Brain pericyte (primary cell): ENCODE measurements at regions not wholly inside any gene's neighbourhood (a gene's known extent, or its start where the extent isn't known, plus 50 kb on each side); places are given as distances from the start of the nearest gene placed in this dataset.
A peak's percentile ranks its signal among the peaks of the same experiment; 100 is the strongest.

Source experiments
- DNase-seq: peaks from one replicate; pipeline ENCODE4 v3.0.0-alpha.2; 2012; ENCODE audit warnings: low read depth, low spot score

DNA sequence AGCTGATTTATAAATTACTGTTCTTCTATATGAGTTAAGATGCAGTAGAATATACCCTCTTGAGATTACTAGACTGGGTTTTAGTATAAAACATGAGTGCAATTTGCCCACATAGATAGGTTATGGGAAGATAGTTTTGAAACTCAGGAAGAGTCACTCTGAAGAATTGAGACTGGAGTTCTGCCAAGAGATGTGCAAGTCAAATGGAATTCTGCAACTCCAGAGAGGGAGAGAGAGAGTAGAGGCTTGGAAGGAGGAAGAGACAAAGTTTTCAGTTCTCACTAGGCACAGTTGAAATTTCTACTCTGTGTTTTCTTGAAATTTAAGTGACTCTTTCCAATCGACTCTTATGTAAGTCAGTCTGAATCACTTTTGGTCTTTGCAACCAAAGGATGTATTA, 878.8 kb downstream of the TSN start:
- peak; percentile 47 for DNase-seq

DNA sequence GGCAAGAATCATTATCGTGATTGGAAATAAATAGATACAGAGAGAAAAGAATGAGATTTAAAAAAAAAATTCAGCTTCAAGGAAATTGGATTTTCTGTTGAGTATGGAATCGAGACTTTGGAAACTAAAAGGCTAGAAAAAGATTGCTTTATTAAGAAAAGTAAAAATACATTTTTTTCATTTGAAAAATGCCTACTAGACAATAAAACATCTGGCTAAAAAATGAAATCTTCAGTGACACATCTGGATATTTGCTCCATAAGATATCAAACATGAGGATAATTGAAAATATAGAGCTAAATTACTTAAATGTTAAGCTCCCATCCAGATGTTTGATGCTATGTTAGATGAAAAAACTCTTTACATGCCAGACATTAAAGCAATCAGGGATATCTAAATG, 879.5 kb downstream of the TSN start:
- no peak for DNase-seq

DNA sequence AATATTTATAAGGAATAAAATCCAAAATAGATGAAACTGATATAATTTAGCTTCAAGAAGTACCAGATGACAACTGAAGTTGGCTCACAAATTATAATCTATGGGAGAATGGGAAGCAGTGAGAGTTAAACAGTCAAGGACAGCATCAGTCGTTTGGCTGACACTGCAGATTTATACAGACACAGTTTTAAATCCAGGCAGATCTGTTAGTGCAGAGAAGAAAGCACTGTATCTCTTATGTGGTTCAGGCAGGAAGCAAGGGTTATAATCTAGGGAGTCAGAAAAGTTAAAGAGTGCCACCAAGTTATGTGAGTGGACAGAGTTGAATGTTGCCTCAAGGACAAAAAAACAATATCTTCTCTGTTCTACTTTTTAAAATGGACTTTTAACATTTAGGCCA, 880.2 kb downstream of the TSN start:
- DNase-seq = no peak

DNA sequence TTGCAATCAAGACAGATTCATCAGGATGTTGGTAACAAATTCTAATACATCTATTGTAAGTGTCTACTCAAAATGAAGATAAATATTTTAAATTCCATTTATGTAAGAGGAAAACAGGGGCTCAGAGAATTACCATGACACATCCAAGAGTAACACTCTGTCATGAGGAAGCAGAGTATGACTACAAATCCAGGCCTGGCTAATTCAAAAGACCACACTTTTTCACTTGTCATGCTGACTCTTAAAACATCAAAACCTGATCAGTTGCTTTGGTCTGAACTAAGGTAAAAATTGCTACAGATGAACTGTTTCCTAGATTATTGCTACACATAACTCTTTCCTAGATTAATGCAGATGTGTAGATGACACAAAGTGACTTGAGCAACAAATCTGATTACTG, 880.6 kb downstream of the TSN start:
- DNase-seq = no peak

DNA sequence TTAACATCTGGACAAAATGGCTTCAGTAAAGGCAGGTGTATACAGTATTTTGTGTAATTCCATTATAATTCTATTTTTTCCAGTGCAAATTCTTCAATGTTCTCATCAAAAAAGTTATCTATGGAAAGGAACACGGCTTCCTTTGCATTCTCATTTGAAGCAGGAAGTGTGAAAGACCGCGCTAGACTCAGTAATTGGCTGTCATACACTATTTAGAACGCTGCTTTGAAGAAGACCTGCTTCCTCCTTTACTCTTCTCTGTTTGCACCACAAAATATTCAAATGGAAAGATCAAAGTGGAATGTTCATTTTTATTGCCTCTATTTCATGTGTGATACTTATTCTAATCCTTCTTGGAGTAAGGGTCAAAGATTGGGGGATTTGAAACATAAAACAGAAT, 883.7 kb downstream of the TSN start:
- DNase-seq = no peak

DNA sequence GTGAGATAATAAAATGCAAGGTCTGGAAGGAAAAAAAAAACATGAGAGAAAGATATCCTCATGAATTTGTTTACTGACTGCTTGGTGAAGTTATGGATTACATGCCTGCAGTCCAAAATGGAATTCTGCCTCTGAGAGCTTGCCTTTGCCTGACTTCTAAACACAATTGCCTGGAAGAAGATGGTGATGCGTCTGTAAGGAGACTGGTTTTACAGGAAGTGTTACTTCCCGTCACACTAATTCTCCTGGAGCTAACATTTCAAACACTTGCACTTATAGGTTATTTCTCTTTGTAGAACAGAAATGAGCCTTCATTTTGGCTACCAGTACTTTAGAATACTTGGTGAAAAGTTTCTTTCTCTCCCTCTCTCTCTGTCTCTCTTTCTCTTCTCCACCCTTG, 884.3 kb downstream of the TSN start:
- DNase-seq = no peak

DNA sequence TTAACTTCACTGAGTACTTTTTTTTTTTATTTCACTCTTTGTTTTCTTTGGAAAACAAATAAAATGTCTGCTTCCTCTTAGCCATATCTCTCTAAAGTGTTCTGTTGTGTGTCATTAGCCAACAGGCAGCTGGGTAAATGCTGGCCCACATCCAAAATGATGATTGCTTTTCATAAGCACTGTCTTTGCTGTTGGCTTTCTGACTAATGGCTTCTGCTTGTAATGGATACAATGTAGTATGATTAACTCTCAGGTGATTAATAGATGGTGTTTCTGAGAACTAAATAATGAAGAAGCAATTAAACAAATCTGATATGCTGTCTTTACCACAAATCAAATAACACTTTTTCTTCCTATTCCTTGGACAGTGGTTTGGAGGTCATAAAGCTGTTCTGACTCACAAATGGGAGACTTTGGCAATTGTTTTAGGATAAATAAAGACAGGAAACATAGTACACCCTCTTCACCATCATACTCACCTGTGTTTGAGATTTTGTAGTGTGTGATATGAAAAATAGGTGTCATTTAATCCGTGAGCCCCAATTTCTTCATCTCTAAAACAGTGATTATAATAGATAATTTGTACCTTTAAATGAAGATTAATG, 888.4 kb downstream of the TSN start:
- peak; percentile 39 for DNase-seq

DNA sequence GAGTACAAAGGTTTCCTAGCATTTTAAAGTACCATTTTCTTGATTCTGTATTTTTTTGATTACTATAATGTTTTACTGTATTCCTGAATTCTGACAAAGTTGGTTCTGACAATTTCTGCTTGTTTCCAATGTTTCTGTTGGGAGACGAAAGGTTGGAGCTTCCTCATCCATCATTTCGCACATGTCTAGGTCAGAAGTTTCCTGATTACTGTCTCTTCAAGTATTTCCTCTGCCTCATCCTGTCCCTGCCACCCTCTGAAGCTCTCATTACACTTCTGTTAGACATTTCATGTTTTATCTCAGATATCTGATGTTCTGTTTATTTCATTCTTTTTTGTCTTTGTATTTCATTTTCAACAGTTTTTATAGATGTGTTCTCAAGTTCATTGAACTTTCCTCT, 895.8 kb downstream of the TSN start:
- no peak for DNase-seq

DNA sequence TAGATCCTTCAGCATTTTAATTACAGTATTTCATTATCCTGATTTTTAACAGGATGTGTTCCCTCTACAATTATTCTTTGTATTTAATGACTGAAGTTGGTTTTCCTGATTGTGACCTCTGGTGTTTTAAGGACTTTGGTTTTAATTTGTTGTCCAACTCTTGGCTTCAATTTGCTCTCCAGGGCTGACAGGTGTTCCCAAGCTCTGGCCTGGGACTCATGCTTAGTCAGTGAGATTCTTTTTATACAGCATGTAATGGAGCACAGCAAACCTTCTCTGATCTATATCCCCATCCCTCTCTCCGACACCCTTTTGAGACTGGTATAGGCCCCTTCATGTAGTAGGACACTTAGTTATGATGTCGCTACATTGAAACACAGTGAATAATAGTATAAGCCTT, 896.3 kb downstream of the TSN start:
- DNase-seq = no peak

DNA sequence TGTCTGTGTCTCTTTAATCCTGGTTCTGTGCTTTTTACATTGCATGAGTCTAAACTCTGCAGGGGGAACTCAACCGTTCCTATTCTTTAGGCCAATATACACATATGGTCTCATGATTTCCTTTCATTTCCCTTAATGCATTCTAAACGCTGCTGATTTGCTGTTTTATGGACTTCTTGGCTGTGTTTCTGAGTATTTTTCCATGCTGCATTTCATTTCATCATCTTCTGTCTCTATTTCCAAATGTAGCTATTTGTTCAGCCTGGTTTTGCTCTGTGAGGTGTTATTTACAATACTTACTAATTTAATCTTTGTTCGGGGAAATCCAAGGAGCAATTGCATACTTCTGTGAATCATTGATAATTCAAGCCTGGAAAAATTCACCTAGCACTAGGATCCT, 897.2 kb downstream of the TSN start:
- DNase-seq = no peak

DNA sequence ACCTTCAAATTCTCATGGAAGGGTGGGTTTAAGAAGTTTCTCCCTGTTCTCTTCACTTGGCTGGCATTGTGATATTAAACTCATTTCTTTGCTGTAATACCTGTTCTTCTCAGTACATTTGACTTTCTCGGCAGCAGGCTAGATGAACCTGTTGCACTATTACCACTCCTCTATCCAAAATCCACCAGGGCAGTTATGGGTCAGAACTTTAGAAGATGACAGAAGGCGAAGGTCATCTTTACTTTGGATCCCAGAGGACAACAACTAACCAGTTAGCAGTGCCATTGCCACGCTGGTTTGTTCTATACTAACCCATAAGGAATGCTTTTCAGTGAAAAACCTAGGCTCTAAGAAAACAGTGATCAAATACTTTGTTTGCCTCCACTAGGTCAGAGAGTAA, 901.0 kb downstream of the TSN start:
- no peak for DNase-seq

DNA sequence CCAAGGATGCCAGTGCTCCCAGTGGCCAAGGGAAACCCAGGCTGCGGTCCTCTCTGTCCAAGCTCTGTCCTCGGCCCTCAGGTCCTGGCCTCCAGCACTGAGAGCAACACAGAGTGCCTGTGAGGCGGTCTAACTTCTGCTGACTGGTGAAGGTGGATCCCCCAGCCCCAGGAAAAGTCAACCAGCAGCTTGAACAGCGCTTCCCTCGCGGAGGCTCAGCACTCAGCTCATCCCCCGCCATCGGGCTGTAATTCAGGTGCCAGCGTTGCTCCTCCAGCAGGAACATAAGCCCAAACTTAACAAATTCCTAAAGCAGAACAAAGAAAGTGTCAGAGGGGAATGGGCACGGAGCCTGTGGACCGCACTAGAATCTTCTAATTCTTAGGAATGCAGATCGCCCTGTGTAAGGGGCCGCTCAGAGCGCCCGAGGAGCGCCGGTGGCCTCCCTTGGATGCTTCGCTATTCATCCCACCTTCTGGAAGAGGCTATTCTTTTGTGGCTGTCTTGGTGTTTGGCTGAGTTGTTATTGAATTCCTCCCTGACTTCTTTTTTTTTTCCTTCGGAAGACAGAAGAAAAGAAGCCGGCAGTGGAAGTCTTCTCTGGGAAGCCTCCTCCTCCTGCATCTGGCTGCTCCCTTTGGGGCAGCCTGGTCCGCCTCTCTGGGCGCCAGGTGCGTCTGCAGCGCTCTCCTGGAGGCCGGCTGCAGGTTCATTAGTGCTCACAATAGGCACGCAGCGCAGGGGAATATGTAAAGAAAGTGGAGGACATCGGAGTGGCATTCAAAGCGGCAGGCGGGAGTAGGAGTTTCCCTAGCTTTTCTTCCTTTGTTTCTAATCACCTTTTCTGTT, 905.6 kb downstream of the TSN start:
- no peak for DNase-seq

DNA sequence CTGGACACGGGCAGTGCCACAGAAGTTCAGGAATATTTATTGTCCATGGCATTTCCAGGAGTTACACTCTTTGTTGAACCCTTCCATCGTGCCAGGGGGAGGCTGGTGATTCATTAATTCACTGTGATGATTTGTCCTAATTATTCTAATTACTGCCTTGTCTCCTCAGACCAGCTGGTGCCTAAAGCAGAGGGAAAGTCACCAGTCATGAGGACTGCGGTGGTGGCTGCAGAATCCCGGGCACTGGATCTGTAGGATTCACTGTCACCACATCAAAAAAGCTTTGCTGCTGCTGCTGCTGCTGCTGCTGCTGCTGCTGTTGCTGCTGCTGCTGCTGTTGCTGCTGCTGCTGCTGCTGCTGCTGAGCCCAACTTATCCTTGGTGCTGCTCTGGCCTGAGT, 908.2 kb downstream of the TSN start:
- DNase-seq = no peak

DNA sequence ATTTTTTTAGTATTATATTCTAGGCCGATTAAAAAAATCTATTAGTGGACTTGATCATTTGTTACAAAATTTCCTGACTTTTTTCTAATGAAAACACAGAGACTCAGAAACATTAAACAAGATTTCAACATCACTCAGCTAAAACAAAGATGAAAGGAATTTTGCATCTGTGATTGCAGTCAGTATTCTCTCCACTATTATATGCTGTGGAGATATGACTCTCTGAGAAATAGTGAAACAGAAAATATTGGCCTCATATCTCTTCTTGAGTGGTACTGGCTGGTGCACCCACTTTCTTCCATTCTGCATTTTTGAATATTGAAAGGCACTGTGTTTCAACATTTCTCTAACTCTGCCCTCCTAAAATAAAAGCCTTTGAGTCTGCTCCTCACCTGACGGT, 914.2 kb downstream of the TSN start:
- DNase-seq = no peak

DNA sequence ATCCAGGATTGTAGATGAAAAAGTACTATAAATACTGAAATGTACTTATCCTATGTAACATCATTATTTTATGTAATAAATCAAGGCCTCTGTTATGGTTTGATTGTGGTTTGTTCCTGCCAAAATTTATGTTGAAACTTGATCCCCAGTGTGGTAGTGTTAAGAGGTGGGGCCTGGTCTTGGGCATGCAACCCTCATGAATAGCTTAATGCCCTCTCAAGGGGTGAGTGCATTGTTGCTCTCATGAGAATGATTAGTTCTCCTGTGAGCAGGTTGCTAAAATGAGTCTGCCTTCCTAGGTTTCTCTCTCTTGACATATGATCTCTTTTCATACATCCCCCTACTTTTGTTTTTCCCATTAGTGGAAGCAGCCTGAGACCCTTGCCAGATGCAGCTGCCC, 915.4 kb downstream of the TSN start:
- DNase-seq = no peak

DNA sequence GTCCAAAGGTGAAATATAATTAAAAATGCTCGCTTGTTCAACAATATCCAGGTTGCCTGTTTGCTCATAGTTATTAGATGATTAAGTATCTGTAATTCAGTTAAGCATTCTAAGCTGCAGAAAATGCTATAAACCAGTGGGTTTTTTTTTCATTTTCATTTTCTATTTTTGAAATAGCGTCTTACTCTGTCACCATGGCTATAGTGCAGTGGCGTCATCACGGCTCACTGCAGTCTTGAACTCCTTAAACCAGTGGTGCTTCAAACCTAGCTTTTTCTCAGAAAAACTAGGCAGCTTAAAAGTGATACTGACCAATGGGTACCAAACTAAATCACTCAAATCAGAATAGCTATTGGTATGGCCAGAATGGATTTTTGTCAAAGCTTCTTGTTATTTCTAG, 925.2 kb downstream of the TSN start:
- no peak for DNase-seq

DNA sequence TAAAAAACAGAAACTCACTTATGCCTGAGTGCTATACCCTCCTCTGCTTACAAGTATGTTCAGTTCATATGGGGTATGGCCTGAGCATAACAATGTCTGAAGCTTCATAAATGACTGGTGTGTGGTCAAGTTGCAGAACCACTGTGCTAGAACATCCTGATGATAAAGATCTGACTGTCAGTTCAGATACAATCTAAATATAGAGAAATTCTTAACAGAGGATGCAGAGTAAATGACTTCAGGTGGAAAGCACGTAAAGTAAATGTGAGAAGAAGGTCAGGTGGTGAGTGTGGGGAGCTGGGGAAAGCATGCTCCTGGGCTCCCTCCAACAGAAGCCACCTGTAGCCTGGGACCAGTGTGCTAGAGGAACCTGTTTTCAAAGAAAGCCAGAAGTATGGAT, 926.2 kb downstream of the TSN start:
- DNase-seq = no peak

DNA sequence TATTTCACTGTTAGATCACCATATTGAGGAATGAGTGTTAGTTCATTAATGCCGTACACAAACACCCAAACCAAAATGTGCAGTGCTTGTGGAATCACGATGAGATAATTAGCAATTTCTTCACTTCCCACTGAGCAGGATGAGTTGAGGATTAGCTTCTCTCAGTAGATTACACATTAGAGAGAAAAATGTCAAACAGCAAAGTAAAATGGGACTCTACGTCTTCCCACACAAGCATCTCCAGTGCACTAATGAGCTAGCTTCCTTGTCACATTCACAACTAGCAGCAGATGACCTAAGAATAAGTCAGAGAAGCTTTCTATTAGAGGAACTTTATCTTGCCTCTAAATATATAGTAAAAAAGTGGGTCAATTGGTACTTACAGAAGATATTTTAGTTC, 926.9 kb downstream of the TSN start:
- no peak for DNase-seq

DNA sequence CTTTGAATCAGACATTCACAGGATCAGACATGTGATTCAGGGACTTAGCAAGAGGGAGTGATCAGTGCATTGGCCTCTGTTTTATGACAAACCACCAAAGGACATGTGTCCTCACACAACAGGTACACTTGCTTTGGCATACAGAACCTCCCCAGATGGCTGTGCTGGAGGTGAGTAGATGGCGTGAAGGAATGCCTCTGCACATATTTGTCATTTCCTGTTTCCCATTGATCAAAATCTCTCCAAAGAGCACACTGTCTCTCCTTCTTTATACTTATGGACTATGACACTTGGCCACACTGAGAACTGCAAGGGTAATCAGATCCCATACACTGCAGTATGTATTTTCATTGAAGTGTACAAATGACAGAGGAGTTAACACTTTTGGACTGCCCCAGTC, 927.6 kb downstream of the TSN start:
- DNase-seq = no peak

DNA sequence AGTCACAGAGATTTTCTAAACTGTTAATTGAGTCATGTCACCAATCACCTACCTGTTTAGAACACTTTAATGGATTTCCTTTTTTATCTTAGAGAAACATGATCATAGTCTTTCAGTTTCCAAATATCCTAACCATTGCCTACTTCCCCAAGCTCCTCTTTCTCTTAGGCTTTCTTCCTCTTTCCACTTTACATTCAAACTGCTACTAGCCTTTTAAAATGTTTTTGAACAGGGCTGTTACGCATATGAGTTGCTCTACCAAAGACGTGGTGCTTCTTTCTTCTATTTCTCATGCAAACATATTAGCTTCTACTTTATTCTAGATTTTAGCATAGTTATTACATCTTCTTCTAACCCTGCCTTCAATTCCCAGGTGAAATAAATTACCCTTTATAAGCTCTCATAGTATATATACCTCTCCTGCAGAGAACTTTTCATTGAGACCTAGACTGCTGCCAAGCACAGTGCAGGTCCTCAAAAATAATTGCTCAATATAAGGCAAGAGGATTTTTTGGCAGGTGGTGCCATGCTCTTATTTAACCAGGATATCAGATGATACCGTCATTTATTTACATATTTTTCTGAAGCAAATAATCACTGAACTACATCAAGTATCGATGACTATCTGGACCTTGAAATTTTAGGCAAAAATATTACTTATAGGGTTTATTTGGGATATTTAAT, 937.1 kb downstream of the TSN start:
- DNase-seq = no peak

DNA sequence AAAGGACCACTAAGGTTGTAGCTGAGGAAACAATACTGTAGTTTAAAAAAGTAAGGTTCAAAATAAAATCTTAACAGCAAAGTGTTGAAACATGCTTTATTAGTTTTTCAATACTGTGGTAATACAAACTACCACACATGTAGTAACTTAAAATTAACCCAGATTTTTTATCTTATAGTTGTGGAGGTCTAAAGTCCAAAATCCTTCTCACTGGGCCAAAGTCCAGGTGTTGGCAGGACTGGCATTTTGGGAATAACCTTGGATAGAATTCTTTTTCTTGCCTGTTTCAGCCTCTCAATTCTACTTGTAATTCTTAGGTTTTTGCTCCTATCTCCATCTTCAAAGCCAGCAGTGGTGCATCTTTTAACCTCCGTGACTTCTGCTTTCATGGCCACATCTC, 942.0 kb downstream of the TSN start:
- DNase-seq = no peak

DNA sequence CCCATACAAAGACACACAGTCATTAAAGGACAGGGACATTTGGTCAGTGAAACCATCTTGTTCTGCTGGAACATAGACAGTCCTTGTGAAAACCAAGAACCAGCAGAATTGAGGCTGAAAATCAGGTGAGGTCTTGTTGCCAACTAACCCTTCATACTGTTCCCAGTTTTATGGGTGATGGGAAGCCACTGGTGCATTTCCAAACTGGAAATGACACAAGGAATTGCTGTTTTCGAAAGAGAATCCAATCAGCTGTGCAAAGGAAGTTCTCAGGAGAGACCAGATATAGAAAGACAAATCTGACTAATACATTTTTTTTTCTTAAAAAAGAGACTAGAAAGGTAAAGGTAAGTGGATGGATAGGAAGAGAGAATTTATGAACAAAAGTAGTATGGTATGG, 948.2 kb downstream of the TSN start:
- no peak for DNase-seq

DNA sequence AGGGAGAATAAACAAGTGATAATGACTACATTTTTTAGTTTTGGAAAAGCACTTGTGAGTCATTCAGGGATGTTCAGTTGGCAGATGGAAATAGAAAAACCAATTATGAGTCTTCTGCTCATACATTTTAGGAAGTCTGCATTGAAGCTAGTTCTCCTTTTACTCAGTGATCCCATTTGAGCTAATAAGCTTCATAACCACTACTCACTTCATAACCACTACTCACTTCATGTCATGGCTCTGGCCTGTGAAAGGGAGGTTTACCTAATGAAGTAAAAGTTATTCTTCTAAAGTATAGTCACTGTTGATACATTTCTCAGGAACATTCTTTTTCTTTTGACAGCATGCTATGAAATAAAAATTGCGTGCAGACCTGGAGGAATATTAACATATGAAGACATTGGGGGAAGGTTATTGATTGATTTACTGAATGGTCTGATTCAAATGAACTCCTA, 948.7 kb downstream of the TSN start:
- DNase-seq = no peak
